Keratinocyte (primary cell): ENCODE measurements at regions not wholly inside any gene's neighbourhood (a gene's known extent, or its start where the extent isn't known, plus 50 kb on each side); places are given as distances from the start of the nearest gene placed in this dataset.

Experiments used
- EZH2 ChIP-seq: IDR thresholded peaks from one replicate; pipeline ENCODE4 v1.6.1; 2012; ENCODE audit warnings: inconsistent platforms, mild to moderate bottlenecking, low read length, moderate library complexity
- TF ChIP-seq, protein P1 (sequence below), 3 experiments: IDR thresholded peaks in 1 of 3; conservative IDR thresholded peaks in 1 of 3; optimal IDR thresholded peaks in 1 of 3; 2 replicates in 2 of 3; 3 replicates in 1 of 3; pipeline versions ENCODE3 to v1.5.1; 2011; ENCODE audit warnings: low read length in 3 of 3, mild to moderate bottlenecking in 3 of 3, moderate library complexity in 2 of 3, control low read depth in 1 of 3, inconsistent platforms in 1 of 3; ENCODE audit not compliant: insufficient read depth in 2 of 3; ENCODE audit errors: extremely low read depth in 1 of 3

GRCh38 chr7:37537439-37537838 lies 88.8 kb upstream of the ELMO1 start:
- TF ChIP-seq, protein P1, sequence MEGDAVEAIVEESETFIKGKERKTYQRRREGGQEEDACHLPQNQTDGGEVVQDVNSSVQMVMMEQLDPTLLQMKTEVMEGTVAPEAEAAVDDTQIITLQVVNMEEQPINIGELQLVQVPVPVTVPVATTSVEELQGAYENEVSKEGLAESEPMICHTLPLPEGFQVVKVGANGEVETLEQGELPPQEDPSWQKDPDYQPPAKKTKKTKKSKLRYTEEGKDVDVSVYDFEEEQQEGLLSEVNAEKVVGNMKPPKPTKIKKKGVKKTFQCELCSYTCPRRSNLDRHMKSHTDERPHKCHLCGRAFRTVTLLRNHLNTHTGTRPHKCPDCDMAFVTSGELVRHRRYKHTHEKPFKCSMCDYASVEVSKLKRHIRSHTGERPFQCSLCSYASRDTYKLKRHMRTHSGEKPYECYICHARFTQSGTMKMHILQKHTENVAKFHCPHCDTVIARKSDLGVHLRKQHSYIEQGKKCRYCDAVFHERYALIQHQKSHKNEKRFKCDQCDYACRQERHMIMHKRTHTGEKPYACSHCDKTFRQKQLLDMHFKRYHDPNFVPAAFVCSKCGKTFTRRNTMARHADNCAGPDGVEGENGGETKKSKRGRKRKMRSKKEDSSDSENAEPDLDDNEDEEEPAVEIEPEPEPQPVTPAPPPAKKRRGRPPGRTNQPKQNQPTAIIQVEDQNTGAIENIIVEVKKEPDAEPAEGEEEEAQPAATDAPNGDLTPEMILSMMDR (optimal IDR thresholded peaks at IDR 0.05 in 1 of 3, IDR thresholded peaks at IDR 0.05 in 1 of 3, conservative IDR thresholded peaks at IDR 0.05 in 1 of 3; ENCODE audit: extremely low read depth in 1 of 3, insufficient read depth in 2 of 3, low read length in 3 of 3): no peak
- TF ChIP-seq EZH2: no peak
